ENCODE measurements at regions not wholly inside any gene's neighbourhood (a gene's known extent, or its start where the extent isn't known, plus 50 kb on each side); places are given as distances from the start of the nearest gene placed in this dataset.
"Not testable (repeated sequence)": the region's sequence is repeated elsewhere in the genome, so short reads cannot be mapped to it uniquely, and the experiment has no call there.

DNA sequence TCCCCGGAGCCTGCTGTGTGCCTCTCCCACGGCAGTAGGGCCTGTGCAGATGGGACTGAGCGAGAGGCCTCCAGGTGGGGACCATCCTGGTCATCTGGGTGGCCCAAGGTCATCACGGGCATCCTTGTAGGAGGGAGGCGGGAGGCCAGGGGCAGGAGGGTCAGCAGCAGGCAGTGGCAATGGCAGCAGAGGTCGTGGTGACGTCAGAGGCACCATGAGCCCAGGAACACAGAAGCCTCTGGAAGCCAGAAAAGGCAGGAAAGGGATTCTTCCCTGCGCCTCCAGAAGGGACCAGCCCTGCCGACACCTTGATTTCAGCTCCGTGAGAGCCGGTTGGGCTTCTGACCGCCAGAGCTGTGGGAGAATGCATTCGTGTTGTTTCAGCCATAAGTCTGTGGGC, 190.3 kb downstream of the BANP start:
- ATAC-seq (no peak), DNase-seq (no peak)
- Mint-ChIP-seq H3K36me3 (no peaks in the 10 kb centered on the region), H3K4me3 (no peak overlapping the region), H3K9me3 (ENCODE audit: low read depth) (peaks cover 9% of the 10 kb centered on the region), H3K4me1 (no peaks in the 10 kb centered on the region), H3K27ac (no peak overlapping the region), H3K27me3 (no peaks in the 10 kb centered on the region)
- CTCF ChIA-PET: no interaction called here

DNA sequence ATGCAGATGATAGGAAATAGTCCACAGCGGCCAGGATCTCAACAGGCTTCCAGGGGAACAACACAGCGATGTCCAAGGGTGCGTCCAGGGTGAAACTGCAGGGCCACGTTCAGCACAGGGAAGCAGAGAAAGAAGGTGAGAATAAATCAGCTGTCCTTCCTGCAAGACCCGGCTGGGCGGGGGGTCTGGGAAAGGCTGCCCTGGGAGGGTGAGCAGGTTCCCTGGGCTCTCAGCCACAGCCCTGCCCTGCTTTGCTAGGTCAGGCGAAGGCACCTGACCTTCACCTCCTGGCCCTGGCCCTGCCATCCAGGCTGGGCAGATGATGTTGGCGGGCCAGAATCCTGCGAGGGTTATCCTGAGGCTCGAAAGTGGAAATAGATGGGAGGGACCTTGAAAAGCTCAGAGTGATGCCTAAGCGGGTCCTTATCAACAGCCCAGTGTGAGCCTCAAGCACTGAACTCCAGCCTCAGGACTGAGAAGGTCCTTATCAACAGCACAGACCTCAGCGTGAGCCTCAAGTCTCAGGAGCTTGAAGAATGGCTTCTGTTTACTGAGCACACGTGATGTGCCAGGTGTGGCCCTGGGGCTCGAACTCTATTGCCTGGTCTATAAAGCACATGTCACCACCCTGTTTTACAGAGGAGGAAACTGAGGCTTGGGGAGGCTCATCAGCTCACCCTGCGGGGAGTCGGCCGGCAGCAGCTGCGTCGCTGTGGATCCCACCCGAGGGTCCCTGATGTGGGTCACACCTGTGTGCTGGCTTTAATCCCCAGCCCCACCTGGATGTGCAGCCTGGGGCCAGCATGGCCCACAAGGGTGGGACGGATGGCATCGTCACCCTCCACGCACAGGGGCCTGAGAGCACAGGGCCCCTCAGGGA, 191.1 kb downstream of the BANP start:
- ATAC-seq; H3K4me1 Mint-ChIP-seq; H3K27ac Mint-ChIP-seq; H3K9me3 Mint-ChIP-seq (ENCODE audit: low read depth); DNase-seq; CTCF ChIA-PET; H3K4me3 Mint-ChIP-seq; H3K36me3 Mint-ChIP-seq; H3K27me3 Mint-ChIP-seq: not testable (repeated sequence)

DNA sequence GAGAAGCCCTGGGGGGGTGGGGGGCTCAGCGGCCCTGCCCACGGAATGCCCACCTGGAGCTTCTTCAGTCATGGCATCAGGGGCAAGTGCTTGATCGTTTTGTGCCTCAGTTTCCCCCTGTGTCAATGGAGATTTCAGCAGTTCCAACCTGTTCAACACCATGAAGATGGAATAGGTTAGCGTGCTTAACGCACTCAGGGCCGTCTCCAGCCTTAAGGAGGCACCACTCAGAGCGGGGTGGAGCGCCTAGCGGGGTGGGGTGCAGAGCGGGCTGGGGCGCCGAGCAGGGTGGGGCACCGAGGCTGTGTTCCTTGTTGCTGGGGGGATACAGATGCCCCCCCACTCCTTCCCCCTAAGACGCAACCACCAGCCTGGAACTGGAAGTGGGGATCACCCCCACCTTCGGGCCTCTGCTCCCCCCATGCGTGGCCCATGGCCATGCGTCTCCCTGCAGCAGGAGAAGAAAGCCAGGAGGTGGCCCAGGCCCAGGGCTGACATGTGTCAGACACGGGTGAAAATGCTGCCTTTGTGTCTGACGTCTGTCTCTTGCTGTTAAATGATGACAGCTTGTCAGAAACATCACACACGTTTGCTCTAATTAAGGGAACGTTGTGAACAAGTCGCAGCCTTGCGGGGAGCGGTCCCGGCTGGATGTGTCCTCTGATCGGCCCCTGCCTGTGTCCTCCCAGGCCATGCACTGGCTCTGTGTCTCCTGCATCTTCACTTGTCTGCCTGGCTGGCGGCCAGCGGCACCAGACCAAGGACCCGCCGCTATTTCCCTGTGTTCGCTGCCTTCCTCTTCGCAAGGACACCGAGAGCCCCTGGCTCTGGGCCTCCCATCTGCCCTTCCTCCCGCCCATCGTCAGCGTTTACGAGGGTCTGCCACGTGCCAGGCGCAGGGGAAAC, 192.1 kb downstream of the BANP start:
- H3K4me1 Mint-ChIP-seq; CTCF ChIA-PET; DNase-seq; H3K36me3 Mint-ChIP-seq; ATAC-seq; H3K9me3 Mint-ChIP-seq (ENCODE audit: low read depth); H3K4me3 Mint-ChIP-seq; H3K27ac Mint-ChIP-seq; H3K27me3 Mint-ChIP-seq: not testable (repeated sequence)

DNA sequence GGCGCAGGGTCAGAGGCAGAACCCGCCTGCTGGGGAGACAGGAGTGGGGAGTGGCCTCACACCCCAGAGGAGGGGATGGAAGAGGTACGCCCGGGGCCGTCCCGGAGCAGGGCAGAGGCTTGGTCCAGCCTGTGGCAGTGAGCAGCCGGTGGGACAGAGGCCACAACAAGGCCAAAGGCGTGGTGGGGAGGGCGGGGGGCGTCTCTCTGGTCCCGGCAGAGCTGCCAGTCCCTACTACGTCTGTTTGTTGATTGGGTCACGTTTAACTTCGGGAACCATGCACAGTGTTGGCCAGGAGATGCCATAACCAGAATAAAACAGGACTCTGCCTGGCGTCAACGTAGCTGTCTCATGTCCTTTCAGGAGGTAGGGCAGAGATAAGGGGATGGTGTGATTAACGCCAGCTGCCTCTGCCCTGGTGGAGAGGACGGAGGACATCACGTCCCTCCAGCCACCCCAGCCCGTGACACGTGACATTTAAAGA, 192.8 kb downstream of the BANP start:
- no peak for ATAC-seq
- Mint-ChIP-seq H3K36me3 (no peaks in the 10 kb centered on the region), H3K4me3 (no peak overlapping the region), H3K27me3 (no peaks in the 10 kb centered on the region), H3K4me1 (no peaks in the 10 kb centered on the region), H3K9me3 (ENCODE audit: low read depth) (no peaks in the 10 kb centered on the region), H3K27ac (no peak overlapping the region)
- CTCF ChIA-PET: no interaction called here
- no peak for DNase-seq

- H3K4me1 Mint-ChIP-seq; H3K27me3 Mint-ChIP-seq; ATAC-seq; H3K36me3 Mint-ChIP-seq; CTCF ChIA-PET; H3K9me3 Mint-ChIP-seq (ENCODE audit: low read depth); H3K27ac Mint-ChIP-seq; DNase-seq; H3K4me3 Mint-ChIP-seq: not testable (repeated sequence)
Measured at GRCh38 chr16:88145376-88145775, 194.1 kb downstream of the BANP start.

DNA sequence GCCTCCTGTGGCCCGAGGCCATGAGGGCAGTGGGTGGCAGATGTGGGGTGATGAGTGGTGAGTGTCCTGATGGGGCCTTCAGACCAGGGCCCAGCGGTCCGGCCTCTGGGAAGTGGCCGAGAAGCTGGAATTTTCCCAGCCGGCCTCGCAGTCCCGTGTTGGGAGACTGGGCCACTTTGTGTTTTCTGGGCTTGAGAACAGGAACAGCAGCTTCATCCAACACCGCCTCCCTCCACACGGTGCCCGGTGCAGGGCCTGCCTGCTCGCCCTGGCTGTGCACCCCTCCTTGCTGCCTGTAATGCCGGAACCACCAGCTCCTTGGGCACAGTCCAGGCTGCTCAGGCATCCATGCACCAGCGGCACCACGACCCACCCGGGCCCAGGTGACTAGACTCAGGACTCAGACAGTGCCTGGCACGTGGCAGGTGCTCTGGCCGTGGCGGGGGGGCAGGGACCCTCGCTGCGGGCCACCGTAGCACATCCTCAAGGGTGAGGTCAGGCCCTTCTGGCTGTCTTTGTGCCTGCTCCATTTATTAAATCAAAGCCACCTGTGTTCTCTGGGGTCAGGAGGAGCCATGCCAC, 194.7 kb downstream of the BANP start:
- H3K4me3 Mint-ChIP-seq; H3K4me1 Mint-ChIP-seq; ATAC-seq; H3K9me3 Mint-ChIP-seq (ENCODE audit: low read depth); H3K36me3 Mint-ChIP-seq; CTCF ChIA-PET; DNase-seq; H3K27ac Mint-ChIP-seq; H3K27me3 Mint-ChIP-seq: not testable (repeated sequence)

DNA sequence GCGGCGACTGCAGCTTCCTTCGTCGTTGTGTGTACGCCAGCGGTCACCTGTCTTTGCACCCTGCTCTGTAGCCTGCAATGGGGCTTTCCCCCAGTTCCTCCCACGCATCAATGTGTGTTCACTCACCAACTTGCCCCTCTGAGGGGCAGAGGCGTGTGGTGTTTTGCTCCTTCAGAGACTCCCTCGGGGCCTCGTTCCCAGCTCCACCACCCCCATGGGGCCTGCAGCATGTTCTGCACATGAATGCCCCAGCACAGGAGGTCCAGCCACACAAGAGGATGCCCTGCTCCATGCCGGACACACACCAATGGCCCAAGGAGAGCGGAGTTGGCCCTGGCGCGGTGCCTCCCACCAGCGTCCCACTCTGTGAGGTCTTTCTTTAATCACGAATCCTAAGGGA, 196.8 kb downstream of the BANP start:
- H3K4me1 Mint-ChIP-seq; H3K27me3 Mint-ChIP-seq; ATAC-seq; H3K36me3 Mint-ChIP-seq; H3K27ac Mint-ChIP-seq; H3K4me3 Mint-ChIP-seq; H3K9me3 Mint-ChIP-seq (ENCODE audit: low read depth); CTCF ChIA-PET; DNase-seq: not testable (repeated sequence)

GRCh38 chr16:88148682-88149081, 197.4 kb downstream of the BANP start:
- H3K9me3 Mint-ChIP-seq (ENCODE audit: low read depth); H3K27me3 Mint-ChIP-seq; H3K27ac Mint-ChIP-seq; CTCF ChIA-PET; H3K36me3 Mint-ChIP-seq; DNase-seq; H3K4me3 Mint-ChIP-seq; H3K4me1 Mint-ChIP-seq; ATAC-seq: not testable (repeated sequence)

DNA sequence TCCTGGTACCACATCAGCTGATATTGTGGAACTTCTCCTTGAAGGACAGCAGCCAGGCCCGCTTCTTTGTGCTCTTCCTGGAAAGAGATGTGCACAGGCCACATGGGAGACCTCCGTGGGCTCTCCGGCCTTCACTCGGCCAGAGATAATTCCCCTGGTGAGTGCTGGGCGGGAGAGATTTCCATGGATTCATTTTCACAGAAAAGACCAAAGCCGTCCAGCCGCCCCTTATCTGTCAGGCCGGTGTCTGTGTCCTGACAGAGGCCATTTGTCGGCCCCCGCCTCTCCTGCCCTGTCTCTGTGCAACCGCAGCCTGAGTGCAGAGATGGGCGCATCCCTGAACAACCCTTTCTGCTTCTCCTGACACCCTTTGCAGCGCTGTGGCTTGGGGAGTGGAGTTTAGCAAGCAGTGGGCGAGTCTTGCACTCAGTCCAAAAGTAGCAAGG, 197.9 kb downstream of the BANP start:
- H3K4me3 Mint-ChIP-seq; H3K9me3 Mint-ChIP-seq (ENCODE audit: low read depth); DNase-seq; H3K27ac Mint-ChIP-seq; ATAC-seq; H3K36me3 Mint-ChIP-seq; H3K4me1 Mint-ChIP-seq; H3K27me3 Mint-ChIP-seq; CTCF ChIA-PET: not testable (repeated sequence)

DNA sequence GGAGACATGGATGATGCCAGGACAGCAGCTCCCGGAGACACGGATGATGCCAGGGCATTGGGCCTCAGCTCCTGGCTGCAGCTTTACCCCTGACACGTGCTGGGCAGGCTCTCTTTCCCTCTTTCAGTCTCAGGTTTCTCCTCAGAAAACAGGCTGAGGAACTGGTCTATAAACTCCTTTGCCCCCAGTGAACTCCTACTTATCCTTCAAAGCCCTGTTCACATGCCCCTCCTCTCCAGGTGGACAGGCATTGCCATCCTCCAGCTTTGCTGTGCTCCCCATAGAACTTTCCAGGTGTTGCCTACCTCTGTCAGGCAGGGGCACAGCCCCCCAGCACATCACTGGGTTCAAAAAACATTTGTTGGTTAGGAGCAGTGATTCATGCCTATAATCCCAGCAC, 198.4 kb downstream of the BANP start:
- CTCF ChIA-PET; DNase-seq; H3K27me3 Mint-ChIP-seq; H3K4me1 Mint-ChIP-seq; H3K36me3 Mint-ChIP-seq; H3K9me3 Mint-ChIP-seq (ENCODE audit: low read depth); H3K4me3 Mint-ChIP-seq; H3K27ac Mint-ChIP-seq; ATAC-seq: not testable (repeated sequence)

DNA sequence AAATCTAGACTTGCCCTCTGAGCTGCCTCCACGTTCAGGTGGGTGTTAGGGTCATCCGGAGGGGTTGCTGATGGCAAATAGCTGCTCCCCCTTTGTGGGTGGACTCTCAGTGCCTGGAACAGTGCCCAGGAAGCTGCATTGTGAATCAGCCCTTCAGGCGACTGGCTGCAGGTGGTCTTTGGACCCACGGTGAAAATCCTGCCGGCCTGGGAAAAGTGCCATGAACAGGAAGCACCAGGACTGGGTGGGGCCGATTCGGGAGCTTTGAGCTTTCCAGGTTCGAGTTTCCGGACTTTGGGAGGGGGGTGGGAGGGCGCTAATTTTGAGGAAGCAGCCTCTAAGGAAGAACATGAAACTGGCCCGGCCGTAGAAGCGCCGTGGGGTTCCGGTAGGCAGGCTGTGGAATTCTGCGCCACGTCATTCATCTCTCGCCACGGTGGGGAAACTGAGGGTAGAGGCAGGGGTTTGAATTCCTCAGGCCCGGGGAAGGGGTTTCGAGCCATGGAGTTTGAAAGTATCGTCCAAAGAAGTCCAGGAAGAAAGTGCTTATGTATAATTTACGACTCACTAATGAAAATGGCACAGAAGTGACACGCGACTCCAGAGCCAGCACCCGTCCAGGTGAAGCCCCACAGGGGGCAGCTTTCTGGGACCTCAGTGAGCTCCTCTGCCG, 199.4 kb downstream of the BANP start:
- H3K36me3 Mint-ChIP-seq; CTCF ChIA-PET; ATAC-seq; H3K9me3 Mint-ChIP-seq (ENCODE audit: low read depth); H3K27me3 Mint-ChIP-seq; DNase-seq; H3K4me1 Mint-ChIP-seq; H3K4me3 Mint-ChIP-seq; H3K27ac Mint-ChIP-seq: not testable (repeated sequence)

GRCh38 chr16:88151129-88151499, 199.9 kb downstream of the BANP start:
- not testable (repeated sequence) for H3K9me3 Mint-ChIP-seq (ENCODE audit: low read depth); H3K36me3 Mint-ChIP-seq

More at GRCh38 chr16:88151129-88151499, 199.9 kb downstream of the BANP start:
- CTCF ChIA-PET, H3K27me3 Mint-ChIP-seq, H3K4me3 Mint-ChIP-seq, H3K27ac Mint-ChIP-seq, ATAC-seq, H3K4me1 Mint-ChIP-seq, DNase-seq: not testable (repeated sequence)

Data from activated CD8-positive, alpha-beta memory T cell treated with anti-CD3 and anti-CD28 coated beads, Interleukin-2, amount 10 ng/mL, durations not matched to agents 7 days and 5 days (primary cell).